HG03103 (cell line): ENCODE measurements at regions not wholly inside any gene's neighbourhood (a gene's known extent, or its start where the extent isn't known, plus 50 kb on each side); places are given as distances from the start of the nearest gene placed in this dataset.

ENCODE experiments used
- ATAC-seq: cut with Tn5 transposase; IDR thresholded peaks from one replicate; pipeline ENCODE4 v1.9.1; 2021; ENCODE audit warnings: low read depth; ENCODE audit not compliant: unreplicated experiment

GRCh38 chr1:96036763-96037162 is 684.8 kb upstream of the PTBP2 start:
- ATAC-seq: no peak

GRCh38 chr1:96038636-96039035 is 682.9 kb upstream of the PTBP2 start:
- no peak for ATAC-seq

GRCh38 chr1:96039910-96040309 is 681.7 kb upstream of the PTBP2 start:
- no peak for ATAC-seq

GRCh38 chr1:96041470-96041869 is 680.1 kb upstream of the PTBP2 start:
- ATAC-seq: no peak

- ATAC-seq: no peak
Measured at GRCh38 chr1:96048572-96049212, 672.9 kb upstream of the PTBP2 start.

- ATAC-seq: no peak
Measured at GRCh38 chr1:96049759-96050409, 671.7 kb upstream of the PTBP2 start.

- no peak for ATAC-seq
Measured at GRCh38 chr1:96059276-96059675, 662.3 kb upstream of the PTBP2 start.

- ATAC-seq: no peak
Measured at GRCh38 chr1:96059736-96060135, 661.8 kb upstream of the PTBP2 start.

GRCh38 chr1:96060621-96061020 is 661.0 kb upstream of the PTBP2 start:
- no peak for ATAC-seq

GRCh38 chr1:96072021-96072420 is 649.6 kb upstream of the PTBP2 start:
- no peak for ATAC-seq

- no peak for ATAC-seq
Measured at GRCh38 chr1:96073100-96073499, 648.5 kb upstream of the PTBP2 start.

- ATAC-seq: no peak
Measured at GRCh38 chr1:96074422-96074821, 647.2 kb upstream of the PTBP2 start.

GRCh38 chr1:96074876-96075577 is 646.6 kb upstream of the PTBP2 start:
- ATAC-seq: no peak

GRCh38 chr1:96075704-96076455 is 645.7 kb upstream of the PTBP2 start:
- ATAC-seq: no peak

GRCh38 chr1:96076589-96076988 is 645.0 kb upstream of the PTBP2 start:
- no peak for ATAC-seq

- ATAC-seq: no peak
Measured at GRCh38 chr1:96079581-96079980, 642.0 kb upstream of the PTBP2 start.

- no peak for ATAC-seq
Measured at GRCh38 chr1:96080925-96081324, 640.7 kb upstream of the PTBP2 start.

GRCh38 chr1:96087719-96088118 is 633.9 kb upstream of the PTBP2 start:
- ATAC-seq: no peak

- ATAC-seq: no peak
Measured at GRCh38 chr1:96090134-96090533, 631.5 kb upstream of the PTBP2 start.

- no peak for ATAC-seq
Measured at GRCh38 chr1:96095849-96096612, 625.6 kb upstream of the PTBP2 start.
